ENCODE measurements at regions not wholly inside any gene's neighbourhood (a gene's known extent, or its start where the extent isn't known, plus 50 kb on each side); places are given as distances from the start of the nearest gene placed in this dataset.

GRCh38 chr2:158740127-158740526 is 55.0 kb upstream of the DAPL1 start:
- peaks cover 18% of the 10 kb centered on the region for H3K4me1 Mint-ChIP-seq
- peaks cover 60% of the 10 kb centered on the region for H3K27me3 Mint-ChIP-seq (ENCODE audit: low read depth)
- no peaks in the 10 kb centered on the region for H3K36me3 Mint-ChIP-seq (ENCODE audit: low read depth)
- no peak overlapping the region for H3K27ac Mint-ChIP-seq (ENCODE audit: unreplicated experiment)
- H3K4me3 Mint-ChIP-seq, result no peak overlapping the region
- TF ChIP-seq CTCF (conservative IDR thresholded peaks at IDR 0.05), result no peak
- DNase-seq (ENCODE audit: low read depth, low spot score), result no peak
- H3K9me3 Mint-ChIP-seq, result no peaks in the 10 kb centered on the region

DNA sequence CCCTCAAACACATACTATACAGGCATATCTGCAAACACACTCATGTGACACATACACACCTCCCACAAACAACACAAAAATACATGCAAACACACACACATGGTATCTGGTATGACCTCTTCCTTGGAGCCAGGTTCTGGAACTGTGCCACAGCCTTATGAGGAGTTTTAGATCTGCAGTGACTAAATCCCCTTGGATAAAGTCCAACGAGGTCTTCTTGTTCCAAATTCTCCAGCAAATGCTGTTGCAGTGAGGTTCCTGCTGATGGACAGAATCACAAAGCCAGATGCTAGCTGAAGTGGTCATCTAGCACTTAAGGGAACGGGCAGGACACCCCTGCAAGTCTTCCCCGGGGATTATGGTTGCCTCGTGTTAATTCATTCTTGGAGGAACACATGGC is 54.5 kb upstream of the DAPL1 start:
- no peak for TF ChIP-seq CTCF (conservative IDR thresholded peaks at IDR 0.05)
- H3K4me1 Mint-ChIP-seq, result peaks cover 23% of the 10 kb centered on the region
- H3K27ac Mint-ChIP-seq (ENCODE audit: unreplicated experiment), result no peak overlapping the region
- no peaks in the 10 kb centered on the region for H3K9me3 Mint-ChIP-seq
- no peak for DNase-seq (ENCODE audit: low read depth, low spot score)
- H3K36me3 Mint-ChIP-seq (ENCODE audit: low read depth), result no peaks in the 10 kb centered on the region
- peaks cover 64% of the 10 kb centered on the region for H3K27me3 Mint-ChIP-seq (ENCODE audit: low read depth)
- H3K4me3 Mint-ChIP-seq, result no peak overlapping the region

GRCh38 chr2:158741625-158742024 is 53.5 kb upstream of the DAPL1 start:
- H3K4me1 Mint-ChIP-seq, result peaks cover 26% of the 10 kb centered on the region
- H3K36me3 Mint-ChIP-seq (ENCODE audit: low read depth), result no peaks in the 10 kb centered on the region
- H3K27me3 Mint-ChIP-seq (ENCODE audit: low read depth), result peaks cover 63% of the 10 kb centered on the region
- DNase-seq (ENCODE audit: low read depth, low spot score), result no peak
- no peaks in the 10 kb centered on the region for H3K9me3 Mint-ChIP-seq
- H3K4me3 Mint-ChIP-seq, result no peak overlapping the region
- TF ChIP-seq CTCF (conservative IDR thresholded peaks at IDR 0.05), result no peak
- H3K27ac Mint-ChIP-seq (ENCODE audit: unreplicated experiment), result no peak overlapping the region

- H3K27me3 Mint-ChIP-seq (ENCODE audit: low read depth), result peaks cover 67% of the 10 kb centered on the region
- no peak overlapping the region for H3K27ac Mint-ChIP-seq (ENCODE audit: unreplicated experiment)
- H3K4me1 Mint-ChIP-seq, result peaks cover 26% of the 10 kb centered on the region
- no peak overlapping the region for H3K4me3 Mint-ChIP-seq
- no peak for TF ChIP-seq CTCF (conservative IDR thresholded peaks at IDR 0.05)
- no peaks in the 10 kb centered on the region for H3K9me3 Mint-ChIP-seq
- no peak for DNase-seq (ENCODE audit: low read depth, low spot score)
- H3K36me3 Mint-ChIP-seq (ENCODE audit: low read depth), result no peaks in the 10 kb centered on the region
Measured at GRCh38 chr2:158742536-158742935, 52.6 kb upstream of the DAPL1 start.

GRCh38 chr2:158743466-158743865 is 51.7 kb upstream of the DAPL1 start:
- no peak for TF ChIP-seq CTCF (conservative IDR thresholded peaks at IDR 0.05)
- no peak for DNase-seq (ENCODE audit: low read depth, low spot score)
- peaks cover 68% of the 10 kb centered on the region for H3K27me3 Mint-ChIP-seq (ENCODE audit: low read depth)
- H3K4me3 Mint-ChIP-seq, result no peak overlapping the region
- no peaks in the 10 kb centered on the region for H3K36me3 Mint-ChIP-seq (ENCODE audit: low read depth)
- H3K27ac Mint-ChIP-seq (ENCODE audit: unreplicated experiment), result no peak overlapping the region
- no peaks in the 10 kb centered on the region for H3K9me3 Mint-ChIP-seq
- H3K4me1 Mint-ChIP-seq, result peaks cover 26% of the 10 kb centered on the region

DNA sequence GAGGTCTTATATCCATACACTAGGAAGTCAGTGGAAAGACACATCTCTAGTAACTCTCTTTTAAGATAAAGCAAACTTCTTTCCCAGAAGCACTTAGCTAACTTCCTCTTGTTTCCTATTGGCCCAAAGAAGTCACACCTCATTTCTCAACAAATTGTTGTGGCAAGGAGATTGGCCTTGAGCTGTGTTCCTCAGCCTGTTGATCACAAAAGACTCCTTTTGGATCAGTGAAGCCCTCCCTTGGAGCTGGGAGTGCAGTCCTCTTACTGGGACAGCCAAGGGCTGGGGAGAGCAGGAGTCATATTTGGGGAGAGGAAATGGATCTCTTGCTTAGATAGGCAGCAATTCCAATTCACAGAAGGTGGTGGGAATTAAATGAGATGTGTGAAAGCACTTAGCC is 51.2 kb upstream of the DAPL1 start:
- Mint-ChIP-seq H3K9me3 (no peaks in the 10 kb centered on the region), H3K27me3 (ENCODE audit: low read depth) (peaks cover 68% of the 10 kb centered on the region), H3K4me1 (peaks cover 26% of the 10 kb centered on the region), H3K27ac (ENCODE audit: unreplicated experiment) (no peak overlapping the region), H3K4me3 (no peak overlapping the region), H3K36me3 (ENCODE audit: low read depth) (no peaks in the 10 kb centered on the region)
- DNase-seq (ENCODE audit: low read depth, low spot score), result no peak
- no peak for TF ChIP-seq CTCF (conservative IDR thresholded peaks at IDR 0.05)
